T47D (cell line): ENCODE measurements at regions not wholly inside any gene's neighbourhood (a gene's known extent, or its start where the extent isn't known, plus 50 kb on each side); places are given as distances from the start of the nearest gene placed in this dataset.

Experiments used
- DNase-seq, 2 experiments: peaks; one replicate each; pipeline versions ENCODE4 v3.0.0 to v3.0.0-alpha.2; 2011 to 2012; ENCODE audit warnings: low read depth in 1 of 2, low spot score in 1 of 2
- JUND ChIP-seq: IDR thresholded peaks from 2 replicates; pipeline ENCODE4 v1.6.1; 2012; ENCODE audit warnings: low read depth
- in situ Hi-C: cut with HindIII; loops from 2 replicates; pipeline ENCODE4 v1.10.0; 2016; ENCODE audit warnings: low sequenced_read_pairs, low pct_unique_long_range_greater_than_20kb

GRCh38 chr18:47323158-47323557, 71.7 kb upstream of the SKOR2 start:
- no peak for DNase-seq
- in situ Hi-C loops: no loop called here
- no peak for TF ChIP-seq JUND

- in situ Hi-C loops: no loop called here
- TF ChIP-seq JUND: no peak
- no peak for DNase-seq
Observed at GRCh38 chr18:47321815-47322214, 70.4 kb upstream of the SKOR2 start.

GRCh38 chr18:47317824-47318508, 66.5 kb upstream of the SKOR2 start:
- DNase-seq: no peak
- in situ Hi-C loops: no loop called here
- no peak for TF ChIP-seq JUND

- TF ChIP-seq JUND: no peak
- DNase-seq: no peak
- in situ Hi-C loops: no loop called here
Observed at GRCh38 chr18:47316924-47317323, 65.5 kb upstream of the SKOR2 start.

DNA sequence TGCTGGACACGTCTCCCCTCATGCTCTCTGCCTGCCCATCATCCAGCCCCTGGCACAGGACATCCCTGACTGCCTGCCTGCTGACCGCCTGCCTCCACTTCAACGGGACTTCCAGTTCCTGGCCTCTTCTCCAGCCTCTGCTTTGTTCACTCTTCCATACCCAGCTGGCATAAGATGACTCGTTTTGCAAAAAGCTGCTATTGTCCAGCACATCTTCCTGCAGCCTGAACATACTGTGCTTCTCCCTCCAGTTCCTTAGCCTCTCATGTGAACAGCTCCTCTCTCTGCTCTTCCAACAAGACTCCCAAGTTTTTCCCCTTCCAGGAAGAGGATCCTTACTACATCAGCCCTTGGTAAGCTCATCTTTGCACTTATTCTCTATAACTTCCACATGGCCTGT, 62.4 kb upstream of the SKOR2 start:
- no peak for DNase-seq
- in situ Hi-C loops: no loop called here
- no peak for TF ChIP-seq JUND

GRCh38 chr18:47311585-47311984, 60.1 kb upstream of the SKOR2 start:
- in situ Hi-C loops: no loop called here
- DNase-seq: no peak
- TF ChIP-seq JUND: no peak
